K562 (cell line): ENCODE measurements at regions not wholly inside any gene's neighbourhood (a gene's known extent, or its start where the extent isn't known, plus 50 kb on each side); places are given as distances from the start of the nearest gene placed in this dataset.

Experiments used
- ATAC-seq: fragments of 200-7000 bp; cut with Tn5 transposase; 3 replicates; pipeline ENCODE4 v1.9.1; 2020; ENCODE audit warnings: moderate library complexity
- BruUV-seq: library from RNA; stranded (reverse); fragments of 400-500 nt; replicated peaks from 2 replicates; lab custom pipeline; 2021; lab: Mats Ljungman, UMichigan
- CTCF ChIA-PET: fragments of 300-600 bp; formaldehyde crosslinking; extraction: SDS; loops from one replicate; lab custom pipeline; 2021; ENCODE audit warnings: low intra/inter-chr PET ratio; lab: Yijun Ruan, JAX
- POLR2A ChIA-PET: fragments of 300-600, 350-650 bp; sonication (Branson Sonifier 250); formaldehyde crosslinking; extraction: SDS; loops from one replicate; lab custom pipeline; 2021; ENCODE audit warnings: antibody characterized with exemption, inconsistent platforms; lab: Yijun Ruan, JAX
- DNase-seq, 4 experiments: peaks; one replicate each; pipeline versions ENCODE4 v3.0.0 to v3.0.0-alpha.2; 2011 to 2018; ENCODE audit warnings: low spot score in 3 of 4, mixed read lengths in 3 of 4; ENCODE audit errors: extremely low read depth in 1 of 4
- FAIRE-seq: peaks from 2 replicates; lab custom pipeline; 2011; peaks lifted over from hg19 to GRCh38; lab: Jason Lieb, UNC
- H2AFZ ChIP-seq: 2 replicates; pipeline ENCODE4 v1.6.0; 2011; ENCODE audit warnings: low read depth, low read length, control low read depth, inconsistent platforms
- H3K27ac ChIP-seq: fragments of 200-600 bp; 3 replicates; pipeline ENCODE4 v1.8.0; 2011; ENCODE audit warnings: low read depth, mild to moderate bottlenecking, control low read depth, inconsistent platforms, low read length, moderate library complexity, mixed read lengths; ENCODE audit errors: extremely low read depth
- H3K27me3 ChIP-seq, 2 experiments: fragments of 300-600 bp in 1 of 2; 2 replicates in 1 of 2; 3 replicates in 1 of 2; pipeline versions ENCODE4 v1.6.0 to v1.8.0; 2011; ENCODE audit warnings: inconsistent platforms in 2 of 2, low read length in 2 of 2, mild to moderate bottlenecking in 1 of 2, mixed read lengths in 1 of 2, moderate library complexity in 1 of 2; ENCODE audit not compliant: control insufficient read depth in 2 of 2, insufficient read depth in 2 of 2
- H3K36me3 ChIP-seq: fragments of 300-600 bp; 3 replicates; pipeline ENCODE4 v1.8.0; 2011; ENCODE audit warnings: mild to moderate bottlenecking, low read length, inconsistent platforms; ENCODE audit not compliant: control insufficient read depth, insufficient read depth
- H3K4me1 ChIP-seq, 2 experiments: fragments of 200-600 bp in 1 of 2; replicated peaks in 1 of 2; 2 replicates in 1 of 2; 3 replicates in 1 of 2; pipeline versions ENCODE4 v1.5.1 to v1.8.0; 2011; ENCODE audit warnings: inconsistent platforms in 2 of 2, low read length in 2 of 2, mild to moderate bottlenecking in 1 of 2, mixed read lengths in 1 of 2, moderate library complexity in 1 of 2; ENCODE audit not compliant: control insufficient read depth in 2 of 2, insufficient read depth in 2 of 2
- H3K4me2 ChIP-seq: 2 replicates; pipeline ENCODE4 v1.6.1; 2011; ENCODE audit warnings: low read length, control low read depth, inconsistent platforms, mixed read lengths; ENCODE audit not compliant: insufficient read depth
- H3K4me3 ChIP-seq: fragments of 200-600 bp; sonication (generic), shearing (Covaris generic); 2 replicates; pipeline ENCODE4 v1.5.1; 2016; ENCODE audit warnings: control low read depth, inconsistent platforms
- H3K79me2 ChIP-seq: fragments of 200-600 bp; 3 replicates; pipeline ENCODE4 v1.8.0; 2011; ENCODE audit warnings: low read length, inconsistent platforms; ENCODE audit not compliant: control insufficient read depth, insufficient read depth
- H3K9ac ChIP-seq, 2 experiments: 2 replicates each; pipeline versions ENCODE4 v1.6.0 to v1.6.1; 2011; ENCODE audit warnings: low read depth in 2 of 2, low read length in 2 of 2, control low read depth in 1 of 2, inconsistent platforms in 1 of 2, mild to moderate bottlenecking in 1 of 2, mixed read lengths in 1 of 2; ENCODE audit not compliant: insufficient read depth in 1 of 2
- H3K9me1 ChIP-seq: one replicate; pipeline ENCODE4 v1.6.0; 2011; ENCODE audit warnings: inconsistent platforms, mild to moderate bottlenecking, low read length, moderate library complexity; ENCODE audit not compliant: control insufficient read depth, insufficient read depth
- H3K9me3 ChIP-seq: replicated peaks from 2 replicates; pipeline ENCODE4 v1.5.1; 2011; ENCODE audit warnings: low read depth, low read length, inconsistent platforms; ENCODE audit not compliant: control insufficient read depth, insufficient read depth
- H4K20me1 ChIP-seq: replicated peaks from 2 replicates; pipeline ENCODE4 v1.6.1; 2011; ENCODE audit warnings: low read length, inconsistent platforms, mixed read lengths; ENCODE audit not compliant: control insufficient read depth, insufficient read depth
- BHLHE40 ChIP-seq: IDR thresholded peaks from 2 replicates; pipeline ENCODE4 v1.6.1; 2011; ENCODE audit warnings: low read length, improper control_type of control experiment
- CBX5 ChIP-seq: IDR thresholded peaks from 2 replicates; pipeline ENCODE4 v1.6.1; 2014; ENCODE audit warnings: low read depth, borderline replicate concordance
- DACH1 ChIP-seq: fragments of 450-650 bp; IDR thresholded peaks from 2 replicates; pipeline ENCODE4 v1.6.1; 2018; ENCODE audit not compliant: partially characterized antibody
- ELF1 ChIP-seq: fragments of 200-800 bp; sonication (Bioruptor generic); IDR thresholded peaks from 2 replicates; pipeline ENCODE4 v1.6.1; 2016; ENCODE audit warnings: missing genetic modification characterization, missing compliant biosample characterization
- ETV5 ChIP-seq: sonication (generic); formaldehyde crosslinking; IDR thresholded peaks from 2 replicates; pipeline ENCODE4 v1.4.0; 2020; ENCODE audit warnings: low read depth, mild to moderate bottlenecking, missing genetic modification reagents
- FOXJ3 ChIP-seq: sonication (generic); formaldehyde crosslinking; IDR thresholded peaks from 2 replicates; pipeline ENCODE4 v1.4.0; 2020; ENCODE audit warnings: mild to moderate bottlenecking, missing genetic modification reagents
- NFXL1 ChIP-seq: fragments of 450-650 bp; formaldehyde crosslinking; IDR thresholded peaks from 2 replicates; pipeline ENCODE4 v1.4.0; 2021; ENCODE audit warnings: mild to moderate bottlenecking
- PHB2 ChIP-seq: fragments of 450-650 bp; IDR thresholded peaks from 2 replicates; pipeline ENCODE4 v1.6.1; 2017; ENCODE audit warnings: low read depth
- PHTF2 ChIP-seq: fragments of 250-450 bp; sonication (Bioruptor Pico); IDR thresholded peaks from 2 replicates; pipeline ENCODE4 v1.5.0; 2021; ENCODE audit warnings: mild to moderate bottlenecking
- RBM15 ChIP-seq: fragments of 200-400 bp; formaldehyde crosslinking; IDR thresholded peaks from 2 replicates; pipeline ENCODE4 v1.6.1; 2018; ENCODE audit warnings: mild to moderate bottlenecking, low read length, moderate library complexity; ENCODE audit not compliant: insufficient read depth
- SMAD1 ChIP-seq: fragments of 150-350 bp; IDR thresholded peaks from 2 replicates; pipeline ENCODE4 v1.6.1; 2014; ENCODE audit warnings: low read length, low read depth; ENCODE audit not compliant: partially characterized antibody
- ZC3H8 ChIP-seq: fragments of 450-650 bp; IDR thresholded peaks from 2 replicates; pipeline ENCODE4 v1.6.1; 2017
- ZEB2 ChIP-seq: fragments of 450-650 bp; IDR thresholded peaks from 2 replicates; pipeline ENCODE4 v1.6.1; 2016
- ZNF224 ChIP-seq: sonication (generic); formaldehyde crosslinking; IDR thresholded peaks from 2 replicates; pipeline ENCODE4 v1.8.0; 2022; ENCODE audit warnings: mild to moderate bottlenecking, missing genetic modification reagents
- ZNF3 ChIP-seq: fragments of 250-450 bp; sonication (Bioruptor Pico); IDR thresholded peaks from 2 replicates; pipeline ENCODE4 v1.5.0; 2021; ENCODE audit warnings: mild to moderate bottlenecking, moderate library complexity
- ZNF324 ChIP-seq: fragments of 250-450 bp; sonication (Bioruptor Pico); IDR thresholded peaks from 2 replicates; pipeline ENCODE4 v1.4.0; 2020; ENCODE audit warnings: mild to moderate bottlenecking
- ZNF589 ChIP-seq: fragments of 200-800 bp; sonication (Bioruptor generic); IDR thresholded peaks from 2 replicates; pipeline ENCODE4 v1.6.1; 2016; ENCODE audit warnings: low read depth, missing genetic modification characterization, missing compliant biosample characterization
- ZNF780A ChIP-seq: fragments of 250-450 bp; sonication (Bioruptor Pico); IDR thresholded peaks from 2 replicates; pipeline ENCODE4 v1.5.0; 2021; ENCODE audit warnings: mild to moderate bottlenecking
- WGBS: fragments of 100-300 bp; shearing (Covaris generic); methylation state at CpG from one replicate; pipeline ENCODE4 v1.1.6; 2016; ENCODE audit warnings: low coverage, mixed read lengths; ENCODE audit not compliant: insufficient coverage; ENCODE audit errors: missing lambda C conversion rate; 5-methylcytosine and 5-hydroxymethylcytosine counted together
- in situ Hi-C: fragments of 300-500 bp; cut with MboI; formaldehyde crosslinking; loops from 4 replicates; pipeline ENCODE4 v1.15.0; 2018; ENCODE audit warnings: inconsistent platforms, mixed read lengths
- intact Hi-C: fragments of 100-400 bp; cut with micrococcal nuclease; formaldehyde crosslinking; loops from 2 replicates; pipeline ENCODE4 v1.14.2; 2022
- TF ChIP-seq, protein P1 (sequence below): sonication (generic); formaldehyde crosslinking; IDR thresholded peaks from 2 replicates; pipeline ENCODE4 v1.8.0; 2022; ENCODE audit warnings: mild to moderate bottlenecking, missing genetic modification reagents
- TF ChIP-seq, protein P2 (sequence below): sonication (generic); formaldehyde crosslinking; IDR thresholded peaks from 2 replicates; pipeline ENCODE4 v1.8.0; 2023; ENCODE audit warnings: missing genetic modification reagents, mild to moderate bottlenecking, borderline replicate concordance

DNA sequence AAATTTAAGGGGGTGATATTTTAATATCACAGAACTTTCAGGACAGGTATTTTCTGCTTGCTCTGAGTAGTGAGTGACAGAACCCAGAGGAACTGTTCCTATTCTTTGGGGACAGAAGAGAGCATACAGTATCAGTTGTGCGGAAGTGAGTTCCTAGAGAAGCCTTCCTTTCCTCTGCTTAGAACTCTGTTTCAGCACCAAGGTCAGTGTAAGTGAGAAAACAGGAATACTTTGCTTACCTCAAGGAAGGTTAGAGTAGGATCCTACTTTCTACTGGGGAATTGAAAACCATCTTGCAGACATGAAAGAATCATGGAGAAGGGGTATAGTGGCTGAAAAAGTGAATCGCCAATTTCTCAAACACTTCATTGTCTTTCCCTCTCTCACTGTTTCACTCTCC lies 542.4 kb downstream of the SQOR start:
- in situ Hi-C loops, result no loop called here

More for the DNA sequence above, 542.4 kb downstream of the SQOR start:
- no peak overlapping the region for H3K9ac ChIP-seq
- H3K4me1 ChIP-seq, result no peaks in the 10 kb centered on the region
- BruUV-seq, result no TSS peak
- H3K36me3 ChIP-seq, result no peaks in the 10 kb centered on the region
- ChIA-PET CTCF (no interaction called here), POLR2A (no interaction called here)
- TF ChIP-seq ZNF324 (CRISPR knock-in tag) (no peak), ZNF3 (CRISPR knock-in tag) (no peak), ETV5 (CRISPR knock-in tag) (no peak), RBM15 (no peak), SMAD1 (no peak), ELF1 (tag) (no peak), ZNF589 (CRISPR knock-in tag) (no peak), ZNF224 (CRISPR knock-in tag) (no peak), DACH1 (no peak), CBX5 (no peak), PHTF2 (CRISPR knock-in tag) (no peak), PHB2 (no peak), NFXL1 (no peak), ZC3H8 (no peak), FOXJ3 (CRISPR knock-in tag) (no peak), ZNF780A (CRISPR knock-in tag) (no peak), ZEB2 (no peak), BHLHE40 (no peak)
- TF ChIP-seq, protein P1, sequence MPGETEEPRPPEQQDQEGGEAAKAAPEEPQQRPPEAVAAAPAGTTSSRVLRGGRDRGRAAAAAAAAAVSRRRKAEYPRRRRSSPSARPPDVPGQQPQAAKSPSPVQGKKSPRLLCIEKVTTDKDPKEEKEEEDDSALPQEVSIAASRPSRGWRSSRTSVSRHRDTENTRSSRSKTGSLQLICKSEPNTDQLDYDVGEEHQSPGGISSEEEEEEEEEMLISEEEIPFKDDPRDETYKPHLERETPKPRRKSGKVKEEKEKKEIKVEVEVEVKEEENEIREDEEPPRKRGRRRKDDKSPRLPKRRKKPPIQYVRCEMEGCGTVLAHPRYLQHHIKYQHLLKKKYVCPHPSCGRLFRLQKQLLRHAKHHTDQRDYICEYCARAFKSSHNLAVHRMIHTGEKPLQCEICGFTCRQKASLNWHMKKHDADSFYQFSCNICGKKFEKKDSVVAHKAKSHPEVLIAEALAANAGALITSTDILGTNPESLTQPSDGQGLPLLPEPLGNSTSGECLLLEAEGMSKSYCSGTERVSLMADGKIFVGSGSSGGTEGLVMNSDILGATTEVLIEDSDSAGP (CRISPR knock-in tag), result no peak
- TF ChIP-seq, protein P2, sequence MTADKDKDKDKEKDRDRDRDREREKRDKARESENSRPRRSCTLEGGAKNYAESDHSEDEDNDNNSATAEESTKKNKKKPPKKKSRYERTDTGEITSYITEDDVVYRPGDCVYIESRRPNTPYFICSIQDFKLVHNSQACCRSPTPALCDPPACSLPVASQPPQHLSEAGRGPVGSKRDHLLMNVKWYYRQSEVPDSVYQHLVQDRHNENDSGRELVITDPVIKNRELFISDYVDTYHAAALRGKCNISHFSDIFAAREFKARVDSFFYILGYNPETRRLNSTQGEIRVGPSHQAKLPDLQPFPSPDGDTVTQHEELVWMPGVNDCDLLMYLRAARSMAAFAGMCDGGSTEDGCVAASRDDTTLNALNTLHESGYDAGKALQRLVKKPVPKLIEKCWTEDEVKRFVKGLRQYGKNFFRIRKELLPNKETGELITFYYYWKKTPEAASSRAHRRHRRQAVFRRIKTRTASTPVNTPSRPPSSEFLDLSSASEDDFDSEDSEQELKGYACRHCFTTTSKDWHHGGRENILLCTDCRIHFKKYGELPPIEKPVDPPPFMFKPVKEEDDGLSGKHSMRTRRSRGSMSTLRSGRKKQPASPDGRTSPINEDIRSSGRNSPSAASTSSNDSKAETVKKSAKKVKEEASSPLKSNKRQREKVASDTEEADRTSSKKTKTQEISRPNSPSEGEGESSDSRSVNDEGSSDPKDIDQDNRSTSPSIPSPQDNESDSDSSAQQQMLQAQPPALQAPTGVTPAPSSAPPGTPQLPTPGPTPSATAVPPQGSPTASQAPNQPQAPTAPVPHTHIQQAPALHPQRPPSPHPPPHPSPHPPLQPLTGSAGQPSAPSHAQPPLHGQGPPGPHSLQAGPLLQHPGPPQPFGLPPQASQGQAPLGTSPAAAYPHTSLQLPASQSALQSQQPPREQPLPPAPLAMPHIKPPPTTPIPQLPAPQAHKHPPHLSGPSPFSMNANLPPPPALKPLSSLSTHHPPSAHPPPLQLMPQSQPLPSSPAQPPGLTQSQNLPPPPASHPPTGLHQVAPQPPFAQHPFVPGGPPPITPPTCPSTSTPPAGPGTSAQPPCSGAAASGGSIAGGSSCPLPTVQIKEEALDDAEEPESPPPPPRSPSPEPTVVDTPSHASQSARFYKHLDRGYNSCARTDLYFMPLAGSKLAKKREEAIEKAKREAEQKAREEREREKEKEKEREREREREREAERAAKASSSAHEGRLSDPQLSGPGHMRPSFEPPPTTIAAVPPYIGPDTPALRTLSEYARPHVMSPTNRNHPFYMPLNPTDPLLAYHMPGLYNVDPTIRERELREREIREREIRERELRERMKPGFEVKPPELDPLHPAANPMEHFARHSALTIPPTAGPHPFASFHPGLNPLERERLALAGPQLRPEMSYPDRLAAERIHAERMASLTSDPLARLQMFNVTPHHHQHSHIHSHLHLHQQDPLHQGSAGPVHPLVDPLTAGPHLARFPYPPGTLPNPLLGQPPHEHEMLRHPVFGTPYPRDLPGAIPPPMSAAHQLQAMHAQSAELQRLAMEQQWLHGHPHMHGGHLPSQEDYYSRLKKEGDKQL (CRISPR knock-in tag), result no peak
- no peaks in the 10 kb centered on the region for H3K27me3 ChIP-seq
- H2AFZ ChIP-seq, result no peak overlapping the region
- intact Hi-C loops, result no loop called here
- DNase-seq (no peak), FAIRE-seq (no peak), ATAC-seq (no peak)
- WGBS, result 0% methylated on average over 2 of the region's 2 CpGs
- H3K9me1 ChIP-seq, result no peaks in the 10 kb centered on the region
- H3K9me3 ChIP-seq, result no peaks in the 10 kb centered on the region
- H3K4me2 ChIP-seq, result no peak overlapping the region
- H3K27ac ChIP-seq, result no peak overlapping the region
- H4K20me1 ChIP-seq, result no peaks in the 10 kb centered on the region
- no peak overlapping the region for H3K4me3 ChIP-seq
- H3K79me2 ChIP-seq, result no peaks in the 10 kb centered on the region
